ENCODE measurements at regions not wholly inside any gene's neighbourhood (a gene's known extent, or its start where the extent isn't known, plus 50 kb on each side); places are given as distances from the start of the nearest gene placed in this dataset.
"Not testable (repeated sequence)": the region's sequence is repeated elsewhere in the genome, so short reads cannot be mapped to it uniquely, and the experiment has no call there.

DNA sequence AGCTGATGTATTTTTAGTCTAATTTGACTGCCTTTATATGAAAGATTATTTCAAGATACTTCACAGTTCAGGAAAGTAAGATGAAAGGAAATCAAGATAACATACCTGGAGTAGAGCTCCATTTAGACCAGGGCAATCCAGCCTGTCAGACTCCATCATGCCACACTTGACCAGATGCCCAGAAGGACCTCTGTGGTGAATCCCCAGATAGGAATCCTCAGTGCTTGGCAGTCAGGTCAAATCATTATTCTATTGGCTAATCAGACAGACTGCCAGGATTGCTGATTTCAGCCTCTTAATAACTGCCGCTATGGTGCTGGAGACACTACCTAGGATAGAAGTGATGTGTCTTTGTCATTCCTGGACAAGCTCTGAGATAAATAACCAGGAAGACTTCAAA is 404.2 kb downstream of the STK39 start:
- DNase-seq = no peak

DNA sequence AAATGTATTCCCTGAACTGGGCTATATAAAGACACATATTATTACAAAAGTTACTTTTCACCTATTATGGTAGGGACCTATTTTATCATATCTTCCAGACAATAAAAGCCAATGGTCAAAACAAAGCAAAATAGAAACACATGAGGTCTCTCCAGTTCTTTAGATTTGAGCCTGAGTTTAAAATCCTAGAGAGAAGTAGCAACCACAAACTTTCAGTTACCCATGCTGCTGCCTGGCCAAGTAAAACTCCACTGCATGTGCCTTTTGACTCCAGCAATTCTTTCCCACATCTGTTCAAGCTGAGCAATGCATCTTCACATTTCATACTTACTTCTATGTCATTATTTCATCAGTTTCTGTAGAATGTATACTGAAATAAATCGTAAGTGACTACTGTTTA is 405.3 kb downstream of the STK39 start:
- DNase-seq = no peak

DNA sequence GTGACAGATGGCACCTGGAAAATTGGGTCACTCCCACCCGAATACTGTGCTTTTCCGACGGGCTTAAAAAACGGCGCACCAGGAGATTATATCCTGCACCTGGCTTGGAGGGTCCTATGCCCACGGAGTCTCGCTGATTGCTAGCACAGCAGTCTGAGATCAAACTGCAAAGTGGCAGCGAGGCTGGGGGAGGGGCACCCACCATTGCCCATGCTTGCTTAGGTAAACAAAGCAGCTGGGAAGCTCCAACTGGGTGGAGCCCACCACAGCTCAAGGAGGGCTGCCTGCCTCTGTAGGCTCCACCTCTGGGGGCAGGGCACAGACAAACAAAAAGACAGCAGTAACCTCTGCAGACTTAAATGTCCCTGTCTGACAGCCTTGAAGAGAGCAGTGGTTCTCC is 412.1 kb downstream of the STK39 start:
- not testable (repeated sequence) for DNase-seq

DNA sequence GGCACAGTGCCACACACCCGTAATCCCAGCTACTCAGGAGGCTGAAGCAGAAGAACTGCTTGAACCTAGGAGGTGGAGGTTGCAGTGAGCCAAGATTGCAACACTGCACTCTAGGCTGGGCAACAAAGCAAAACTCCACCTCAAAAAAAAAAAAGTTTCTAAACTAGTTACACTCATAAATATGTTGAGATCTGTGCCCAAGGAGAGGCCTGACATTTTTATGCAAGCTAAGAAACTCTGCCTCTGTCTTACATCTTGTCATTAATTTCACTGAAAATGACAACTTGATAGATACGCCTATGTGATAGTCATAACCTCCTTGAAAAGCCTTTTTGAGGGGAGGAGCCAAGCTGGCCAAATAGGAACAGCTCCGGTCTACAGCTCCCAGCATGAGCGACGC is 412.7 kb downstream of the STK39 start:
- no peak for DNase-seq

DNA sequence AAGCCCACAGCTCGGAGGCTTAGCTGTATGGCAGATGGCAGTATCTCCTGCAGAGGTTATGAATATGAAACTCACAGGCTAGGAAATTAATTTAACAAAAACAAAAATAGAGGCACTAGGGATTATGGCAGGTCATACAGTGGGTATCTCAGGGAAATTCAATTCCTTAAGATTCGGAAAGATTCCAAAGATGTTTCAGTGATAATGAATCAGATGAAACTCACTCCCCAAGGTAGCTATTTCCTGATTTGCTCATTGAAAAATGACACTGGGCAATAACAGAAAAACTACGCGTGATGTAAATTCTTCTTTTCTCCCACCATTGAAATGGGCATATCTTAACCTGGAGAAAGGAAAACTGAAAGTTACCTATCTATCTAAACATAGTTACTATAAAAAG is 414.1 kb downstream of the STK39 start:
- DNase-seq = no peak

DNA sequence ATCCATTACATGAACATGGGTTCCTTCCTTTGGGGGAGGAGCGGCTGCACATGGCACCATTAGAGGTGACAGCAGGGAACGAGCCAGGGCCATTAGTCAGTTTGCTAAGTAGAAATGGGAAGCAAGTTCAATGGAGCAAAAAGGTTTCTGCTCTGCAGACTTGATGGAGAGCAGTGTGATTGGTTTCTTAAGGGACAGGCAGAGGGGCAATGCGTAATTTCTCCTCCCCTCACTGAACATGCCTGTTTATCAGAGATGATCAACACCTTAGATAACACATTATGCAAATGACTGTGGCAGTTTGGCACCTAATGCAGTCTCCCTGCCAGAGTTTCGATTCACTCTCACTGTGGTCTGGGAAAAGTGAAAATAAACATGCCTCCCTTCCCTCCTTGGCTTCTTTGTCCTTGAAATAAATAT is 414.5 kb downstream of the STK39 start:
- peak; percentile 63 to 65 for DNase-seq

DNA sequence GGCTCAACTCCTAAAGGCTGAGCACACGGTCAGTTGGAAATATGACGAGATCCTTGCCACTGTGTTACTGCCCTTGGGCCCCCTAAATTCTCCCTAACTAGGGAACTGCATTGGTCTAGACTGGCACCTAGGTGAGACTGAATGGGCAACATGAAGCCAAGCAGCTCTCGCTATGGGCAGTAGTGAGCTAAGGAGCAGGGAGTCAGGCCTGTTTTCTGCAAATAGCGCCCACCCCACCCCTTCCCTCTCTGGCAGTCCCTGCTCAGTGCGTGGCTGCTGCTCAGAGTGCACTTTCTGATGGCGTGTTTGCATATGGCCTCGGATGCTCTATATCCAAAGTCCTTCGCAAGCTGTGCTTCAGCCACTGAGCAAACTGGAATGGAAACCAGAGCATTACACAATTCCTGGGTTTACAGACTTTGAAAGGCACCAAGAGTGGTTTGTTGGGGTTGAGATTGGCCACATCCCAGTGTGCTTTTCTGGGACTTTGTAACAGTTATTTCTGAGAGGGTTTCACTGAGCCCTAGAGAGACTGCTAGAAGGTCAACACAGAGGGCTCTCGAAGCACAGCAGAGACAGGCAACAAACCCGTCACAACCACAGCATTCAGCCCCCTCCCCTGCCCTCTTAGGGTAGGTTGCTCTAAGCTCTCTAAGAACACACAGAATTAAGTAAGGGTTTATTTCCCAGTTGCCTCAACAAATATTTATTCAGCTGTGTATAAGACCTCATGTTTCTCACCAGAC is 419.9 kb downstream of the STK39 start:
- peak in 1 of 2 experiments; percentile 32 for DNase-seq

DNA sequence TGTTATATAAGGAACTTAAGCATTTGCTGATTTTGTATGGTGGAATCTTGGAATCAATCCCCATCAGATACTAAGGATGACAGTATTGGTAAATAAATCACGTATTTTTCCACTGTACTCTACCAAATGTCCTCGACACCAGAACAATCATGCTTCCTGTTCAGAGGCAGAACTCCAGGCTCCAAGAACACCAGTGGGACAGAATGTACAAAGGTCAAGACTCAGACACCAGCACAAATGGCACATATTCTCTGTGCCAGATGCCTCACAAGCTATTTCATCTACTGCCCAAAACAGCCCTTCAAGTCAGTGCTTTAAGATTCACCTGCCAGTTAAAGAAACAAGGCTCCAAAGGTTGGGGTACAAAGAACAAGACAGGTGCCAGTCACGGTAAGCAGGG is 420.5 kb downstream of the STK39 start:
- peak in 1 of 2 experiments; percentile 9 for DNase-seq

DNA sequence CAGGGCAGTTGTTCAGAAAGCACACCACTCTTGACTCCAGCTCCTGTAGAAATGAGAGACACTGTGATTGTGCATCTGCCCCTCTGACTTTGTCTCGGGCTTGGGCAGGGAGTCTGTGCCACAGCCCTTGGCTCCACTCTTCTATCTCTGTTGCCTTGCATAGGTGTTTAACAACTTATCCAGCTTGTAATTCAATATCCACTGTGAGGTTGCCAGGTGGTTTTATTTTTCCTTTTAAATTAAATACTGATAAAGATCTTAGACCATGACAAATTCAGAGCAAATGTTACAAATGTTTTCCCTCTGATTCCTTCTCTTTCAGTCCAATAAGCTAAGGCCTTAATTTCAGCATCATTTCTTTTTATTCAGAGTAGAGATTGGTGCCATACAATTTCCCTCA is 421.7 kb downstream of the STK39 start:
- no peak for DNase-seq

DNA sequence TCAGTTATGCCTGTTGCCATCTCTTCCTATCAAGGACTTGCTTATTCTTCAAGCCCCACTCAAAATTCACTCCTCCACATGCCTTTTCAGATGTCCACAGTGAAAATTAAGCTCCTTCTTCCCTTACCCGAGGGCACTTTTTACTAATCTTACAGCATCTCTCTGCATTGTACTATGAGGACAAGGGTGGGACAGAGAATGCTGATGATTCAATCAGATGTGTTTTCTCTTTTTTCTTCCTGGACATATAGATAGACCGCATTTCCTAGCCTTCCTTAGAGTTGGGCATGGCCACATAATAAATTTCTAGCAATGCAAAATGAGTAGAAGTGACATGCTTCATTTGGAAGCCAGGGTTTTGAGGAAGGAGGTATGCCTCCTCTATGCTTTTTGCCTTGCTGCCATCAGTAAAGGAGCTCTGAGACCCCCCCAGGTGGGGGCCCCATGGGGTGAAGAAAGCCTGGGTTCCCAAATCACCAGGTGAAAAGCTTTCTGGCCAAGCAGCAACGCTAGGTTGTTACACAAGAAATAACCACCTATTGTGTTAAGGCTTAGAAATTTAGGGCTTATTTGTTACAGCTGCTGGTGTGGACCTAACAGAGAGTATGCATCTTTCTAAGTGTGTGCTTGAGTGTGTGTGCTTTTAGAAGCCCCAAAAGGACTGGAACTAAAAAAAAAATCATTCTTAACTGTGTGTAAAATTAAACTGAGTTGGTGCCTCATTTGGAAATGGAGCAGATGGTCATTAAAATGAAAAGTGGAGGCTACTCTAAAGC is 424.5 kb downstream of the STK39 start:
- DNase-seq = peak in 1 of 2 experiments; percentile 31

DNA sequence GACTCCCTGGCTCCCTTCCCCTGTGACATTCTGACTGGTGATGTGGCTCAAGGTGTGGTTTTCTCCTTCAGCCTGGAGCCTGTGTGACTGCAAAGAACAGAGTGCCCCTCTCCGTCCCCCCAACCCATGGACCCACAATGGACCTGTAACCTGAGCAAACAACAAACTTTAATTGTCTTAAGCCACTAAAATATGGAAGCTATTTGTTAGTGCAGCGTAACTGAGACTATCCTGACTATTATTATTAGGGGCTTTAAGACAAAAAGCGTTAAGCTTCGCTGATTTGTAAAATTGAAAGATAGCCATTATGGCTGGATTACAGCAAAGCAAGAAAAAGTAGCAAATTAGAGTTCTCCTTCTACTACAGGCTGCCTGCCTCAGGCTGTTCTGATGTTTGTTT is 426.9 kb downstream of the STK39 start:
- no peak for DNase-seq

DNA sequence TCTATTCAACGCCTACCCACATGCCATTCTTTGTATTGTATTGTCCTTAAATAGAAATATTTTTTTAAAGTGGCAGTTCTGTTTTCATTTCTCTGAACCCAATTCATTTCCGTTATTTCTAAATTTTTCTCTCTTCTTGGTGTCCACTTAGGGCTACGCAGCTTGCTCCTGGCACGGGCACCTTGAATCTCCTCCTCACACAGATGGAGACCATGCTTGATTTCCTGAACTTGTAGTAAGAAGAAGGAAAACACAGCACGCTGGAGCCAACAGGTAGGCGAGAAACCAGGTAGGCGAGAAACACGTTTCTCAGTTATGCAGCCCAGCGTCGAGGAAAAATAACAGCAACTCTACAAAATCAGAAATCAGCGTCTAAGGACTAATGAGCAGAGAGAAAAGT is 428.9 kb downstream of the STK39 start:
- no peak for DNase-seq

DNA sequence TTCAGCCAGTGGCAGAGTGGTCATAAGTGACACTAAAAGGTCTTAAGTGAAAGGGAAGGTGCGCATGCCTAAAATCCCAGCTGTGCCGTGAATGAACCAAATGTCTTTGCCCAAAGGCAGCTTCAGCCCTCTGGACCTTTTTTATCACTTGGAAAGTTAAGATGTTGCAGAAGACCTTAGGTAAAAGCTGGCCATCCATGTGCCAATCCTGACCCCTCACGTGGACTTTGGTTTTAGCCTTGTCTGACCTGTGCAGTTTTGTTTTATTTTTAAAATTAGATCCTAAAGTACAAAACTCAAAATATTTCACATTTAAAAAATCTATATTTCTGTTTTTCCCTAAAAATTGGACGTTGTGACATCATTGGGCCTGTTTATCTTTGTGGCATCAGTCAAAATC is 429.5 kb downstream of the STK39 start:
- no peak for DNase-seq

DNA sequence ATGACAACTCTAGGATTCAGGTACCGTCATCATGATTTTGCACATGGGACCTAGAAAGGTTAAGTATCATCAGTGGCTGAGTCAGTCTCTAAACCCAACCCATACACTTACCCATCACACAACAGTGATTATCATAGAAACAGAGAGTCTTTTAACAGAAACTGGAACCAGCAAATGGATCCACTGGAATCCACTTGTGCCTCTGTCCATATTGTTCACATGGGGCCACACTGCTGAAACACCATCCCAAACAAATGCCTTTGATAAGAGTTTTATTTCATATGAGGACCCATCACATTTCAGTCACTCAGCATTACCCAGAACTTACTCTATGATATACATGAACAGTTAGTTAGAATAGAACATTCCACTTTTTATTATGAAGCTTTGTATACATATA is 430.0 kb downstream of the STK39 start:
- DNase-seq = no peak

DNA sequence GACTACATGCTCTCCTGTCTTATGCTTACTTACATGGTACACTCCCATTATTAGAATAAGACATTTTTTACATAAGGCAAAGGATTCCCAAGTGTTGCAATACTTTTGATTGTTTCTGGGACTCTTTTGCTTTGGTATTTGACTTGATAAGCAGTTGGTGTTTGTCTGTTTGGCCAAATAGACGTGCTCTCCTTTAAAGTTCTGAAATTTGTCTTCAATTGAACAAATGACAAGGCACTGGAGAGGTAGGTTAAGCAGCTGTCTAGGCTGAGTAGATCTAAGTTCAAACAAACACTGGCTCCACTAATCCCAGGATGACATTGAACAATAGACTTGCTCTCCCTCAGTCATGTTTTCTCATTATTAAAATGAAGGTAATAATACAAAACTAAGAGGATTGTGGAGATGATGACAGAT is 430.5 kb downstream of the STK39 start:
- DNase-seq = no peak

DNA sequence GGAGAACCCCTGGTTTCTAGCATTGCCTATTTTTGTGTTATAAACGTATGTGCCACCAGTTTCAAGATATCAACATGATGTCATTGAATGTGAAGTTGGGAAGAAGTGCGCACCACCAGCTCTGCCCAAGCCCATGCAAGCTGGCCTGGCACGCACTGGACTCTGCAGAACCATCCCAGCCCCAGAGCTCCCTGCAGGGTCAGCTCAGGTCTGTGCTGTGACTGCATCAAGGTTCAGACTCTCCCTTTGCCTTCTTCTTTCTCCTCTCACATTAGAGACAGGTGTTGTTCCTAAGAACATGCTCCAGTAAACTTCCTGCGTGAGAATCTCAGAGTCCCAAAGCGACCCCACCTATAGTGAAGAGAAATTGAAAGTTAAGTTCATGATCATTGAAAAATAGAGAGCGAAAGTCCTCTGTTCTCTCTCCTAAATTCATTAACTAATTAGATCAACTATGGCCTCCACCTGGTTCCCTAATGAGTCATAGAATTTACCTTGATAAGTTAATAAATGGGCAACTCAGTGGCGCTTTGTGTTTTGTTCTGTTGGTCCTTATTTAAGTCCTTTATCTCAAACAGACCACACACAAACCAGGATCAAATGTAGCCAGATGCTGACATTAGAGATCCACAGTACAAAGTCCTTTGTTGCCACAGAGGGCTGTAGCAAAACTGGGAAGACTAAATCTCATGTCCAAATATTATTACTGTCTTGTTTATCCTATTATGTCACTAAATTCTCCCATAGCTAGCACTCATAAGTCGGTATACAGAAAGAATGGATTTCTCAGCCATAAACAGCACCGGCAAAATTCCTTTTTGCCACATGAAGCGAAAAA is 432.3 kb downstream of the STK39 start:
- no peak for DNase-seq

DNA sequence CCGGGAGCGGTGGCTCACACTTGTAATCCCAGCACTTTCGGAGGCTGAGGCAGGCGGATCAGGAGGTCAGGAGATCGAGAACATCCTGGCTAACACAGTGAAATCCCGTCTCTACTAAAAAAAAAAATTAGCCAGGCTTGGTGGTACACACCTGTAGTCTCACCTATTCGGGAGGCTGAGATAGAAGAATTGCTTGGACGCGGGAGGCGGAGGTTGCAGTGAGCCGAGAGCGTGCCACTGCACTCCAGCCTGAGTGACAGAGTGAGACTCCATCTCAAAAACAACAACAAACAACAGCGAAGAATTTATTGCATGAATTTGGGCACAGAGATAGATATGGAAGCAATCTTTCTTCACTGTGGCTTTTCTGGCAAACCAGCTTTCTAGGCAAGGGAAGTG is 432.9 kb downstream of the STK39 start:
- not testable (repeated sequence) for DNase-seq

DNA sequence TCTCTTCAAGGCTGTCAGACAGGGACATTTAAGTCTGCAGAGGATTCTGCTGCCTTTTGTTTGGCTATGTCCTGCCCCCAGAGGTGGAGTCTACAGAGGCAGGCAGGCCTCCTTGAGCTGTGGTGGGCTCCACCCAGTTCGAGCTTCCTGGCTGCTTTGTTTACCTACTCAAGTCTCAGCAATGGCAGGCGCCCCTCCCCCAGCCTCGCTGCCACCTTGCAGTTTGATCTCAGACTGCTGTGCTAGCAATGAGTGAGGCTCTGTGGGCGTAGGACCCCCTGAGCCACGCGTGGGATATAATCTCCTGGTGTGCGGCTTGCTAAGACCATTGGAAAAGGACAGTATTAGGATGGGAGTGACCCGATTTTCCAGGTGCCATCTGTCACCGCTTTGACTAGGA is 437.6 kb downstream of the STK39 start:
- not testable (repeated sequence) for DNase-seq

DNA sequence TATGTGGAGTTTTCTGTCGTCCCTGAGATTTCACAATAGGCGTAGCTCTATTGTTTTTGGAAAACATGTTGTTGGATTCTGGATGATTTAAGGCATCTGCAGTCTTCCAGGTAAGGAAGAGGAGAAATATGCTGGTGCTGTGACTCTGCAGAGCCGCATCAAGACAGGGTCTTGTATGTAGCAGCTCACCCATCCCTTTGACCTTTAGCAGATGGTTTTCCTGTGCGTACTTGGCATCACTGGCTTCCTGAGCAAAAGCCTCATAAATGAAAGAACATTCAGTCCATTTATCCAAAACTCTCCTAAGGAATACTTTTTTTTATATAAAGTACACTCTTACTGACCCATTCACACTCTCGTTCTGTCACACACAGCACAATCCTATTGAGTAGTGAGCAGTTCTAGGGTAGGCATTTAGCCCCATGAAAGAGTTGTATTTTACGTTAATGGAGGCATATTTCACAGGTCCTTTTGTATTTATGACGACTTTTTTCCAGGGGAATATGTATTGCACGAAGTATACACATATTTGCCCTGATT is 443.9 kb downstream of the STK39 start:
- DNase-seq = no peak

DNA sequence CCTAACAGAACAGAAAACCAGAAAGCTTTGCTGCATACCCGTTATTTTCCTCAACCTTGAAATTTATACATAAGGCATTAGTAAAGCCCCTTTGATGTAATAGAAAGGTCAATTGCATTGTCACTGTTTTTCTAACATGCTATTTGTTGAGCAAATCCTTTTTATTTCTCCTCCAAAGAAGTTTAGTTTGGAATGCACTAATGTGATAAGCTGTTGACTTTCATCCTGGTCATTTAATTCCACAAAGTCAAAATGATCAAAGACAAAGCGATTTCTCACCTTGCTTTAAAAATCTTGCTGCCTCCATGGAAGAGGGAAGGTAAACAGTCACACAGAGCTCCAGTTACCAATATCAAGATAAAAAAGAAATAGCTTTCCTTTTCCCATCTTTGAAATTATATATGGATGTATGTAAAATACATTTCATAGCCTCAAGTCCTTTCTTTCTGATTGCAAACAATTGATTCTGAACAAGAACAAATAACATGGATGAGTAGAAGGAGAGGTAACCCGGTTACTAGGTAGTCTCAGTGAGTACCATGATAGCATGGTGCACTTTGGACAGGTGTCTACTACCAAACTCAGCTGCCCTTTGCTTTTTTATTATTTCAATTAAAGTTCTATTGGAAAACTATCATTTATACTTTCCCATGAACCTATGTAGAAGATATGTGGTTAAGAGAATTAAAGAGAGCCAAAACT is 452.7 kb downstream of the STK39 start:
- DNase-seq = no peak

DNA sequence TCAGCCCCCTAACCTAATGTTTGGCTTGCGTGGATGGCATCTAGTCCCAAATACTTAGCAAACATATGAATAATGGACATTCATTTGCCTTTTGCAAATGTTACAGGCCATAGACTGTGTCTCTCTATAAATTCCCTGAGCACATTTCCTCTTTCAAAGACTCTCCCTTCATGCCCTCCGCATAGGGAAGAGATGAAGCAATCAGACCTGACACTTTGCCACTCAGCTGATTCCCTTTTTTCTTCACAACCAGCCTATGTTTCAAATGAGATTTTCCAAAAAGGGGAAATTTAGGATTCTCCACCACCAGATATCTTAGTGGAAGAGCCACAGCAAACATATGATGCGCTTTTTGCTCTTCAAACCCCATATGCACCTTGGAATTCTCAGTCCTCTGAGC is 453.7 kb downstream of the STK39 start:
- peak in 1 of 2 experiments; percentile 17 for DNase-seq

DNA sequence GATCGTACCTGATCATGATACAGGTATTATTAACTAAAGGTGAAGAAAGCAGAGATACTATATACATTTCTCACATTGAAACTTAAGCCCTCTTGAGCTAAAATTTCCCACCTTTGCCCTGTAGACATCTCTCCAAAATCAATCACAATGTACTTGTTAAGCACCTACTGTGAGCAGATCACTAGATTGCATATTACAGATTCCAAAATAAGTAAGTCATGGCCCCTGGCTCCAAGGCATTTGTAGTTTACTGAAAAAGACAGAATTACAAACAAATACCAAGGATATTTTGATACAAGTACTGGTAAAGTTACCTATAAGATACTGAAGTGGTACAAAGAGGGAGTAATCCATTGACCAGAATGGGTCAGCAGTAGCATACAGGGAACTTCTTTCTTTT is 455.3 kb downstream of the STK39 start:
- DNase-seq = no peak
